H1 (cell line): ENCODE measurements at regions not wholly inside any gene's neighbourhood (a gene's known extent, or its start where the extent isn't known, plus 50 kb on each side); places are given as distances from the start of the nearest gene placed in this dataset.

Experiments used
- CTCF ChIP-seq, 3 experiments: IDR thresholded peaks; 1 replicate in 2 of 3; 2 replicates in 1 of 3; pipeline versions ENCODE4 v1.5.1 to v1.6.1; 2011; ENCODE audit warnings: low read length in 3 of 3, mild to moderate bottlenecking in 3 of 3, inconsistent platforms in 2 of 3, low read depth in 1 of 3, moderate library complexity in 1 of 3; ENCODE audit not compliant: insufficient read depth in 1 of 3; ENCODE audit errors: control extremely low read depth in 1 of 3
- POLR2A ChIP-seq, 2 experiments: IDR thresholded peaks; 1 replicate in 1 of 2; 2 replicates in 1 of 2; pipeline ENCODE4 v1.6.1; 2011; ENCODE audit warnings: low read depth in 2 of 2, low read length in 2 of 2, mild to moderate bottlenecking in 2 of 2; ENCODE audit errors: control extremely low read depth in 1 of 2
- RNF2 ChIP-seq: fragments of 200-900, 300-1000 bp; sonication (generic); IDR thresholded peaks from 2 replicates; pipeline ENCODE4 v1.7.1; 2016; ENCODE audit warnings: borderline replicate concordance, low read depth, mild to moderate bottlenecking, antibody characterized with exemption, low read length; ENCODE audit not compliant: poor library complexity, severe bottlenecking; ENCODE audit errors: missing control alignments

- TF ChIP-seq POLR2A (IDR thresholded peaks at IDR 0.05; ENCODE audit: control extremely low read depth in 1 of 2, low read depth in 2 of 2, low read length in 2 of 2) = no peak
- no peak for TF ChIP-seq CTCF (IDR thresholded peaks at IDR 0.05; ENCODE audit: control extremely low read depth in 1 of 3, insufficient read depth in 1 of 3, low read depth in 1 of 3, low read length in 3 of 3)
- TF ChIP-seq RNF2 = no peak
Measured at GRCh38 chrX:122203399-122203798, 980.7 kb upstream of the GRIA3 start.
